HEK293T (cell line): ENCODE measurements at regions not wholly inside any gene's neighbourhood (a gene's known extent, or its start where the extent isn't known, plus 50 kb on each side); places are given as distances from the start of the nearest gene placed in this dataset.

ENCODE experiments used
- CTCF ChIA-PET: fragments of 350-600 bp; formaldehyde crosslinking; extraction: SDS; loops from one replicate; lab custom pipeline; 2021; ENCODE audit warnings: antibody characterized with exemption, inconsistent platforms; lab: Yijun Ruan, JAX
- POLR2A ChIA-PET: fragments of 350-600 bp; formaldehyde crosslinking; extraction: SDS; loops from one replicate; lab custom pipeline; 2020; ENCODE audit warnings: antibody characterized with exemption, inconsistent platforms; lab: Yijun Ruan, JAX
- DNase-seq: peaks from one replicate; pipeline ENCODE4 v3.0.0; 2012; ENCODE audit warnings: mixed read lengths; ENCODE audit errors: extremely low spot score
- ARNT ChIP-seq: fragments of 450-650 bp; IDR thresholded peaks from 2 replicates; pipeline ENCODE4 v1.6.1; 2017; ENCODE audit warnings: mild to moderate bottlenecking
- BHLHE40 ChIP-seq: fragments of 450-650 bp; IDR thresholded peaks from 2 replicates; pipeline ENCODE4 v1.6.1; 2016; ENCODE audit warnings: mild to moderate bottlenecking, moderate library complexity, borderline replicate concordance
- CTBP1 ChIP-seq: fragments of 450-650 bp; IDR thresholded peaks from 2 replicates; pipeline ENCODE4 v1.6.1; 2016; ENCODE audit warnings: borderline replicate concordance
- ELF4 ChIP-seq: fragments of 450-650 bp; IDR thresholded peaks from 2 replicates; pipeline ENCODE4 v1.6.1; 2017; ENCODE audit warnings: antibody characterized with exemption
- FOXA1 ChIP-seq: fragments of 450-650 bp; IDR thresholded peaks from 2 replicates; pipeline ENCODE4 v1.6.1; 2016; ENCODE audit warnings: mild to moderate bottlenecking
- FOXK2 ChIP-seq: fragments of 450-650 bp; IDR thresholded peaks from 2 replicates; pipeline ENCODE4 v1.6.1; 2016; ENCODE audit warnings: mild to moderate bottlenecking
- FOXM1 ChIP-seq: fragments of 450-650 bp; IDR thresholded peaks from 2 replicates; pipeline ENCODE4 v1.6.1; 2017; ENCODE audit warnings: mild to moderate bottlenecking, borderline replicate concordance
- HDGF ChIP-seq: fragments of 450-650 bp; IDR thresholded peaks from 2 replicates; pipeline ENCODE4 v1.6.1; 2017; ENCODE audit warnings: antibody characterized with exemption, borderline replicate concordance
- L3MBTL2 ChIP-seq: fragments of 450-650 bp; conservative IDR thresholded peaks from 2 replicates; pipeline ENCODE4 v1.6.1; 2016; ENCODE audit warnings: mild to moderate bottlenecking
- LEF1 ChIP-seq: fragments of 450-650 bp; IDR thresholded peaks from 2 replicates; pipeline ENCODE4 v1.6.1; 2017; ENCODE audit warnings: mild to moderate bottlenecking, borderline replicate concordance
- PKNOX1 ChIP-seq: fragments of 450-650 bp; IDR thresholded peaks from 2 replicates; pipeline ENCODE4 v1.6.1; 2016
- SP1 ChIP-seq: fragments of 450-650 bp; IDR thresholded peaks from 2 replicates; pipeline ENCODE4 v1.6.1; 2017
- SUZ12 ChIP-seq: fragments of 450-650 bp; IDR thresholded peaks from 2 replicates; pipeline ENCODE4 v1.6.1; 2016; ENCODE audit warnings: mild to moderate bottlenecking
- TARDBP ChIP-seq: fragments of 450-650 bp; IDR thresholded peaks from 2 replicates; pipeline ENCODE4 v1.6.1; 2016
- ZNF384 ChIP-seq: fragments of 450-650 bp; IDR thresholded peaks from 2 replicates; pipeline ENCODE4 v1.6.1; 2016

DNA sequence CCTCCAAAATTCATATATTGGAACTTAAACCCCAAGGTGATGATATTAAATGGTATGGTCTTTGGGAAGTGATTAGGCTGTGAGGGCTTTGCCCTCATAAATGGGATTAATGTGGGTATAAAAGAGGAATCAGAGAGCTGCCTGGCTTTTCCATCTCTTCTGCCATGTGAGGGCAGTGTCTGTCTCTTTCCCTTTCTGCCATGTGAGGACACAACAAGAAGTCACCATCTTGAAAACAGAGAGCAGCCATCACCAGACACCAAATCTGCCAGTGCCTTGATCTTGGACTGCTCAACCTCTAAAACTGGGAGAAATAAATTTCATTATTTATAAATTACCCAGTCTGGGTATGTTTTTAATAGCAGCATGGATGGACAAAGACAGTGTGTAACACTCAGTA lies 263.0 kb downstream of the PAX1 start:
- TF ChIP-seq BHLHE40: no peak
- TF ChIP-seq LEF1: no peak
- TF ChIP-seq CTBP1: no peak
- TF ChIP-seq L3MBTL2: no peak
- TF ChIP-seq FOXK2: no peak
- no peak for TF ChIP-seq FOXA1
- TF ChIP-seq ELF4: no peak
- TF ChIP-seq PKNOX1: no peak

DNA sequence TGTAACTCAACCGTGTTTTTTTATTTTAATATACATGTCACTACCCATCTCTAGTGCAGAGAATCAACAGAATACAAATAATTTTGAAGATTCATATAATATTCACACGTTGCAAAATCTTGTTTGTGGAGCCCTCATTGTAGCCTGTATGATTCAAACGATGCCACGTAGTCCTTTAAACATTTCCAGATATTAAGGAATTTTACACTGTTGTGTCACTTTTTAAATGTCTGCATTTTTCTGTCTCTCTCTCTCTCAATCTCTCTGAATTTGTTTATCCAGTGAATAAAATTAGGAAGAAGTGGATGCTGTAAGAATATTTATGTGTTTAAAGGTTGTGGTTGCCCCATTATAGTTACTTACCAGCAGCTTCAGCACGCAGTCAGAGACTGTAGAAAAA lies 262.0 kb downstream of the PAX1 start:
- ChIA-PET CTCF (no interaction called here), POLR2A (no interaction called here)

More for the DNA sequence above, 263.0 kb downstream of the PAX1 start:
- CTCF ChIA-PET: no interaction called here
- DNase-seq: no peak
- POLR2A ChIA-PET: no interaction called here

GRCh38 chr20:21956591-21956990 lies 251.1 kb downstream of the PAX1 start:
- no peak for DNase-seq
- ChIA-PET POLR2A (no interaction called here), CTCF (no interaction called here)
- TF ChIP-seq FOXK2 (no peak), LEF1 (no peak)

More for the DNA sequence above, 262.0 kb downstream of the PAX1 start:
- TF ChIP-seq L3MBTL2 (no peak), SUZ12 (no peak), PKNOX1 (no peak), LEF1 (no peak), FOXK2 (no peak), ARNT (no peak), ELF4 (no peak), TARDBP (no peak), ZNF384 (no peak)
- DNase-seq: no peak

DNA sequence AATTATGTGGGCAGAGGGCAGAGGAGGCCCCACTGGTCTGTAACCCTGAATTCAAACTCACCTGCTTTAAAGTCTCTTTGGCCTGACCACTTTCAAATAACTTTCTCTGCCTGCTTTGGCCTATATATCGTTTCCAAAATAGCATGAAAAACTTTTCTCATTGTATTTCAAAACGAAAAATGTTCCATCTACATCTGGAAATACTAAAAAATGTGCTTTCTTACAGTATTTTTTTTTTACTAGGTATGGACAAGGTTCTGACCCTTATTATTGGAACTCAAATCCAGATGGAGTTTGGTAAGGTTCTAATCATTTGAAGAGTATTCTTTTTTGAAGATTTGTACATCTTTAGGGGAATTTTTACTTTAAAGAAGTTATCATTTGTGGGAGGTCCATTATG lies 241.9 kb downstream of the PAX1 start:
- ChIA-PET POLR2A (no interaction called here), CTCF (no interaction called here)
- no peak for TF ChIP-seq SUZ12
- no peak for TF ChIP-seq FOXA1
- no peak for TF ChIP-seq SP1
- no peak for DNase-seq

GRCh38 chr20:21944227-21944626 lies 238.8 kb downstream of the PAX1 start:
- ChIA-PET POLR2A (no interaction called here), CTCF (no interaction called here)
- TF ChIP-seq FOXA1: no peak
- no peak for TF ChIP-seq FOXM1
- no peak for TF ChIP-seq HDGF
- TF ChIP-seq ZNF384: no peak
- TF ChIP-seq TARDBP: no peak
- no peak for DNase-seq

DNA sequence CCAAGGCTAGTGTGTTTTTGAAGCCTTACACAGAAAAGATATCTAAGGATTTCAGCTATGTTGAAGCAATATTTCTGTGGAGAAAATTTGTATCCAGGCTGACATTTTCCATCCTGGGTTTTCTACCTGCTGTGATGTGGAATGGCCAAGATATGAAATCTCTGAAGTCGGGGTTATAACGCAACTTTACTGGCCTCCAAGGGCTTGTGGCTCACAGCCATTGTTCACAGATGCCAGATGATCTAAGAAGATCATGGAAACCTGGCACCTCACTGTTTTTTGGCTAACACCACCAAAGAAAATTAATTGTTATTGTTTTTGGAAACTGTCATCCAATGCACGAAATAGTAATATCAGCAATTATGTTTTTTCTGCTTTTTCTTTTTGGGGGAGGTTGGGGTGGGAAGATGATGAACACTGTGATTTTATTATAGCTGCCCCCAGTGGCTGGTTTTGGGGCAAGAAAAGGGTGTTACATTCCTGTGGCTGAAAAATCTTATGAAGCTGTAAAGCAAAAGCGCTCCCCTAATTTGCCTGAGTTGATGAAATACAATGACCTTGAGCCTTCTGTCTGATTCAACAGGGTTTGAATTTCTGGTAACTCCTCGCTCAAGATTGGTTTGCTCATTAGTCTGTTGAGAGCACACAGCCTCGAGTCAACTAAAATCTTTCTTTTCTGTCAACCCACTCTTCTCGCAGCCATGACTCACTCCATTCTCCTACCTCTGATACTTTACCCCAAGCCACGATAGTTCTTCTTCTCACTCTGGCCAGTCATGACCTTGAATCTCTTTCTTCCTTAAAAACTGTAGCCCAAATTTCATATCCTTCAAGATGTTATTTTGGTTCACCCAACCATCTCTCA lies 236.7 kb downstream of the PAX1 start:
- CTCF ChIA-PET: no interaction called here
- no peak for TF ChIP-seq HDGF
- TF ChIP-seq CTBP1: no peak
- TF ChIP-seq ZNF384: no peak
- TF ChIP-seq ARNT: no peak
- TF ChIP-seq LEF1: no peak
- DNase-seq: no peak
- POLR2A ChIA-PET: no interaction called here

- ChIA-PET CTCF (no interaction called here), POLR2A (no interaction called here)
- no peak for DNase-seq
- TF ChIP-seq FOXK2 (no peak), ZNF384 (no peak), TARDBP (no peak), ELF4 (no peak), PKNOX1 (no peak), SUZ12 (no peak), FOXM1 (no peak), HDGF (no peak), L3MBTL2 (no peak), FOXA1 (no peak)
These were observed 231.4 kb downstream of the PAX1 start for GRCh38 chr20:21936720-21937380.
